KBM-7 (cell line): ENCODE measurements at regions not wholly inside any gene's neighbourhood (a gene's known extent, or its start where the extent isn't known, plus 50 kb on each side); places are given as distances from the start of the nearest gene placed in this dataset.
"Not testable (repeated sequence)": the region's sequence is repeated elsewhere in the genome, so short reads cannot be mapped to it uniquely, and the experiment has no call there.

Experiments
- DNase-seq: peaks from one replicate; pipeline ENCODE4 v3.0.0-alpha.2; 2015
- in situ Hi-C: fragments of 300-500 bp; cut with MboI; formaldehyde crosslinking; loops from 2 replicates; pipeline ENCODE4 v1.14.3; 2020; ENCODE audit warnings: low sequenced_read_pairs, low pct_unique_long_range_greater_than_20kb, mixed read lengths

GRCh38 chr17:12195418-12195817, 174.7 kb downstream of the MAP2K4 start:
- in situ Hi-C loops = no loop called here
- DNase-seq = no peak

- in situ Hi-C loops = no loop called here
- no peak for DNase-seq
These were observed 180.7 kb downstream of the MAP2K4 start for GRCh38 chr17:12201294-12201880.

GRCh38 chr17:12209632-12210191, 189.0 kb downstream of the MAP2K4 start:
- in situ Hi-C loops = no loop called here
- no peak for DNase-seq

- DNase-seq, in situ Hi-C loops: not testable (repeated sequence)
These were observed 200.2 kb downstream of the MAP2K4 start for GRCh38 chr17:12220714-12221439.

GRCh38 chr17:12222392-12222791, 201.7 kb downstream of the MAP2K4 start:
- in situ Hi-C loops = no loop called here
- DNase-seq = no peak

GRCh38 chr17:12227547-12227946, 206.9 kb downstream of the MAP2K4 start:
- in situ Hi-C loops = no loop called here
- DNase-seq = peak; percentile 2

GRCh38 chr17:12229335-12229734, 208.7 kb downstream of the MAP2K4 start:
- no peak for DNase-seq

GRCh38 chr17:12230481-12231354, 210.0 kb downstream of the MAP2K4 start:
- no peak for DNase-seq
- in situ Hi-C loops = no loop called here

More at GRCh38 chr17:12229335-12229734, 208.7 kb downstream of the MAP2K4 start:
- in situ Hi-C loops = no loop called here

GRCh38 chr17:12231355-12231682, 210.6 kb downstream of the MAP2K4 start:
- no peak for DNase-seq
- in situ Hi-C loops = no loop called here

GRCh38 chr17:12239021-12239420, 218.3 kb downstream of the MAP2K4 start:
- in situ Hi-C loops, DNase-seq: not testable (repeated sequence)

GRCh38 chr17:12242345-12242954, 221.8 kb downstream of the MAP2K4 start:
- DNase-seq = no peak
- in situ Hi-C loops = no loop called here

- DNase-seq = no peak
- in situ Hi-C loops = no loop called here
These were observed 227.1 kb downstream of the MAP2K4 start for GRCh38 chr17:12247761-12248160.

- in situ Hi-C loops = no loop called here
- DNase-seq = no peak
These were observed 230.3 kb downstream of the MAP2K4 start for GRCh38 chr17:12250973-12251372.

GRCh38 chr17:12252462-12252861, 231.8 kb downstream of the MAP2K4 start:
- in situ Hi-C loops = no loop called here

GRCh38 chr17:12254460-12254859, 233.8 kb downstream of the MAP2K4 start:
- in situ Hi-C loops = no loop called here
- DNase-seq = no peak

More at GRCh38 chr17:12252462-12252861, 231.8 kb downstream of the MAP2K4 start:
- DNase-seq = no peak

GRCh38 chr17:12256380-12256995, 235.8 kb downstream of the MAP2K4 start:
- in situ Hi-C loops = no loop called here
- peak; percentile 44 for DNase-seq

GRCh38 chr17:12257176-12257575, 236.5 kb downstream of the MAP2K4 start:
- in situ Hi-C loops = no loop called here

GRCh38 chr17:12261354-12261753, 240.7 kb downstream of the MAP2K4 start:
- in situ Hi-C loops = no loop called here
- DNase-seq = no peak

More at GRCh38 chr17:12257176-12257575, 236.5 kb downstream of the MAP2K4 start:
- DNase-seq = no peak

GRCh38 chr17:12269751-12270150, 249.1 kb downstream of the MAP2K4 start:
- in situ Hi-C loops = no loop called here
- no peak for DNase-seq
